Dedifferentiated amniotic fluid mesenchymal stem cell (primary cell): ENCODE measurements at regions not wholly inside any gene's neighbourhood (a gene's known extent, or its start where the extent isn't known, plus 50 kb on each side); places are given as distances from the start of the nearest gene placed in this dataset.

Experiments
- DNase-seq: peaks from one replicate; pipeline ENCODE4 v3.0.0-alpha.2; 2016; ENCODE audit errors: extremely low spot score

- no peak for DNase-seq
Observed at GRCh38 chr18:46265196-46266156, 161.3 kb downstream of the HAUS1 start.

GRCh38 chr18:46266473-46266872 lies 162.3 kb downstream of the HAUS1 start:
- no peak for DNase-seq

- no peak for DNase-seq
Observed at GRCh38 chr18:46268671-46269070, 164.5 kb downstream of the HAUS1 start.

- DNase-seq, result no peak
Observed at GRCh38 chr18:46269275-46269674, 165.1 kb downstream of the HAUS1 start.

- DNase-seq, result no peak
Observed at GRCh38 chr18:46271488-46271887, 167.3 kb downstream of the HAUS1 start.

- no peak for DNase-seq
Observed at GRCh38 chr18:46273861-46274260, 169.7 kb downstream of the HAUS1 start.

GRCh38 chr18:46274266-46274665 lies 170.1 kb downstream of the HAUS1 start:
- no peak for DNase-seq

GRCh38 chr18:46275370-46275769 lies 171.2 kb downstream of the HAUS1 start:
- no peak for DNase-seq

GRCh38 chr18:46276748-46277147 lies 172.6 kb downstream of the HAUS1 start:
- DNase-seq, result no peak

GRCh38 chr18:46278481-46279465 lies 174.6 kb downstream of the HAUS1 start:
- no peak for DNase-seq

- DNase-seq, result no peak
Observed at GRCh38 chr18:46279673-46280072, 175.5 kb downstream of the HAUS1 start.

GRCh38 chr18:46281185-46282176 lies 177.3 kb downstream of the HAUS1 start:
- DNase-seq, result peak; percentile 83

GRCh38 chr18:46282177-46282570 lies 178.0 kb downstream of the HAUS1 start:
- DNase-seq, result no peak

GRCh38 chr18:46282646-46283045 lies 178.5 kb downstream of the HAUS1 start:
- DNase-seq, result no peak

GRCh38 chr18:46283268-46283667 lies 179.1 kb downstream of the HAUS1 start:
- DNase-seq, result no peak

GRCh38 chr18:46283895-46284295 lies 179.7 kb downstream of the HAUS1 start:
- no peak for DNase-seq

GRCh38 chr18:46289463-46289862 lies 185.3 kb downstream of the HAUS1 start:
- no peak for DNase-seq

GRCh38 chr18:46289931-46290330 lies 185.7 kb downstream of the HAUS1 start:
- DNase-seq, result no peak

- DNase-seq, result no peak
Observed at GRCh38 chr18:46290440-46291020, 186.3 kb downstream of the HAUS1 start.

- DNase-seq, result no peak
Observed at GRCh38 chr18:46291149-46291548, 187.0 kb downstream of the HAUS1 start.

- no peak for DNase-seq
Observed at GRCh38 chr18:46293742-46294181, 189.6 kb downstream of the HAUS1 start.
